HepG2 (cell line): ENCODE measurements at regions not wholly inside any gene's neighbourhood (a gene's known extent, or its start where the extent isn't known, plus 50 kb on each side); places are given as distances from the start of the nearest gene placed in this dataset.

Source experiments
- ATAC-seq: fragments of 200-7000 bp; cut with Tn5 transposase; 3 replicates; pipeline ENCODE4 v1.9.1; 2020; ENCODE audit warnings: mild to moderate bottlenecking, moderate library complexity
- BruUV-seq: library from RNA; stranded (reverse); fragments of 400-500 nt; replicated peaks from 2 replicates; lab custom pipeline; 2021; lab: Mats Ljungman, UMichigan
- CTCF ChIA-PET: fragments of 300-600 bp; formaldehyde crosslinking; extraction: SDS; loops from one replicate; lab custom pipeline; 2021; ENCODE audit warnings: low total read pairs, inconsistent platforms, low intra/inter-chr PET ratio; lab: Yijun Ruan, JAX
- POLR2A ChIA-PET: fragments of 350-600 bp; sonication (Branson Sonifier 250); formaldehyde crosslinking; loops from one replicate; lab custom pipeline; 2020; ENCODE audit warnings: antibody characterized with exemption, inconsistent platforms; lab: Yijun Ruan, JAX
- DNase-seq: peaks from one replicate; pipeline ENCODE4 v3.0.0-alpha.2; 2015; ENCODE audit warnings: low spot score
- FAIRE-seq: peaks from 3 replicates; lab custom pipeline; 2011; peaks lifted over from hg19 to GRCh38; lab: Jason Lieb, UNC
- H2AFZ ChIP-seq: one replicate; pipeline ENCODE4 v1.6.1; 2011; ENCODE audit warnings: low read length, inconsistent platforms
- H3K27ac ChIP-seq: fragments of 300-600 bp; 3 replicates; pipeline ENCODE4 v1.8.0; 2011; ENCODE audit warnings: mixed run types, mild to moderate bottlenecking, mixed read lengths, low read length, inconsistent platforms; ENCODE audit not compliant: insufficient read depth; ENCODE audit errors: extremely low read length
- H3K27me3 ChIP-seq, 2 experiments: fragments of 200-600 bp in 1 of 2; 2 replicates in 1 of 2; 3 replicates in 1 of 2; pipeline versions ENCODE4 v1.6.0 to v1.8.0; 2011; ENCODE audit warnings: low read length in 2 of 2, mild to moderate bottlenecking in 2 of 2, moderate library complexity in 2 of 2, inconsistent platforms in 1 of 2; ENCODE audit not compliant: insufficient read depth in 2 of 2, control insufficient read depth in 1 of 2
- H3K36me3 ChIP-seq, 2 experiments: fragments of 200-600 bp in 1 of 2; replicated peaks in 1 of 2; 2 replicates in 1 of 2; 3 replicates in 1 of 2; pipeline versions ENCODE4 v1.5.1 to v1.8.0; 2011; ENCODE audit warnings: low read length in 2 of 2, inconsistent platforms in 1 of 2; ENCODE audit not compliant: insufficient read depth in 2 of 2, control insufficient read depth in 1 of 2
- H3K4me1 ChIP-seq: 2 replicates; pipeline ENCODE4 v1.5.1; 2012; ENCODE audit warnings: low read length, inconsistent platforms; ENCODE audit not compliant: insufficient read depth
- H3K4me2 ChIP-seq: 2 replicates; pipeline ENCODE4 v1.6.0; 2011; ENCODE audit warnings: low read depth, low read length, inconsistent platforms
- H3K4me3 ChIP-seq, 3 experiments: fragments of 200-600 bp in 1 of 3; sonication (generic), shearing (Covaris generic) in 1 of 3; replicated peaks in 1 of 3; 2 replicates each; pipeline ENCODE4 v1.5.1; 2011 to 2016; ENCODE audit warnings: low read length in 3 of 3, inconsistent platforms in 2 of 3, low read depth in 2 of 3, mild to moderate bottlenecking in 2 of 3, control low read depth in 1 of 3, mixed read lengths in 1 of 3; ENCODE audit not compliant: insufficient read depth in 1 of 3
- H3K79me2 ChIP-seq: one replicate; pipeline ENCODE4 v1.6.1; 2011; ENCODE audit warnings: low read length, inconsistent platforms; ENCODE audit not compliant: insufficient read depth
- H3K9ac ChIP-seq: 2 replicates; pipeline ENCODE4 v1.6.0; 2011; ENCODE audit warnings: mild to moderate bottlenecking, low read depth, low read length, inconsistent platforms; ENCODE audit not compliant: insufficient read depth
- H3K9me3 ChIP-seq: 2 replicates; pipeline ENCODE4 v1.5.1; 2012; ENCODE audit warnings: mild to moderate bottlenecking, low read length
- H4K20me1 ChIP-seq: 2 replicates; pipeline ENCODE4 v1.6.0; 2011; ENCODE audit warnings: inconsistent platforms, mild to moderate bottlenecking, low read length, moderate library complexity; ENCODE audit not compliant: insufficient read depth
- MZF1 ChIP-seq: sonication (generic); formaldehyde crosslinking; IDR thresholded peaks from 2 replicates; pipeline ENCODE4 v1.8.1; 2023; ENCODE audit warnings: mild to moderate bottlenecking, missing genetic modification reagents, borderline replicate concordance
- SPEN ChIP-seq: sonication (generic); formaldehyde crosslinking; IDR thresholded peaks from 2 replicates; pipeline ENCODE4 v1.5.1; 2020; ENCODE audit warnings: low read depth, mild to moderate bottlenecking, missing genetic modification reagents
- SSRP1 ChIP-seq: IDR thresholded peaks from 2 replicates; pipeline ENCODE4 v1.6.1; 2016; ENCODE audit warnings: control low read depth
- TP53 ChIP-seq: sonication (generic); formaldehyde crosslinking; conservative IDR thresholded peaks from 2 replicates; pipeline ENCODE4 v1.4.0; 2020; ENCODE audit warnings: missing genetic modification reagents
- ZNF10 ChIP-seq: sonication (generic); formaldehyde crosslinking; IDR thresholded peaks from 2 replicates; pipeline ENCODE4 v1.4.0; 2020; ENCODE audit warnings: mild to moderate bottlenecking, low read depth, missing genetic modification reagents, borderline replicate concordance
- WGBS: methylation state at CpG from one replicate; pipeline ENCODE4 v1.1.6; 2017; ENCODE audit warnings: low lambda C conversion rate; 5-methylcytosine and 5-hydroxymethylcytosine counted together
- in situ Hi-C: cut with HindIII; loops from 2 replicates; pipeline ENCODE4 v1.10.0; 2017; ENCODE audit warnings: low pct_unique_long_range_greater_than_20kb; ENCODE audit not compliant: extremely low pct_ligation_motif_present
- intact Hi-C: fragments of 100-400 bp; cut with micrococcal nuclease; formaldehyde crosslinking; loops from one replicate; pipeline ENCODE4 v1.10.0; 2022; ENCODE audit not compliant: unreplicated experiment
- TF ChIP-seq, protein P1 (sequence below): sonication (generic); formaldehyde crosslinking; IDR thresholded peaks from 2 replicates; pipeline ENCODE4 v1.4.0; 2020; ENCODE audit warnings: missing genetic modification reagents, low read depth, mild to moderate bottlenecking, borderline replicate concordance
- TF ChIP-seq, protein P2 (sequence below): sonication (generic); formaldehyde crosslinking; IDR thresholded peaks from 2 replicates; pipeline ENCODE4 v1.5.0; 2020; ENCODE audit warnings: mild to moderate bottlenecking, missing genetic modification reagents, borderline replicate concordance
- TF ChIP-seq, protein P3 (sequence below): sonication (generic); formaldehyde crosslinking; IDR thresholded peaks from 2 replicates; pipeline ENCODE4 v1.4.0; 2020; ENCODE audit warnings: missing genetic modification reagents
- TF ChIP-seq, protein P4 (sequence below): IDR thresholded peaks from 2 replicates; pipeline ENCODE4 v1.6.1; 2012; ENCODE audit warnings: low read length, improper control_type of control experiment

DNA sequence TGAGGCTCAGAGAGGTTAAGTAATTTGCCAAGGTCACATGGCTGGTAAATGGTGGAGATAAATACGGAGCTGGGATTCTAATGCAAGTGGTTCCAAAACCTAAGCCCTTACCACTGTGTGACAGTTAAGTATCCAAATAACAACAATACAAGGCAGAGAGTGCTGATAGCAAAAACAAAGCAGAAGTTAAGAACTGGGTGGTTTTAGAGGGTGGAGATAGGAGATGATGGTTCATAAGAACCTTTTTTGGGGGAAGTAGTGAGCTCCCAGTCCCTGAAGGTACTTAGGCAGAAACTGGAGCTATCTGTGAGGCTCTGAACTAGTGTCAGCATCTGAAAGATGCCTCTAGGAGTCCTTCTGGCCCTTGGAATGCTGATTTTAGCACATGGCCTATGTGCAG lies 56.2 kb upstream of the UBE2L5 start:
- WGBS = 0% methylated on average over 1 of the region's 1 CpG
- no peaks in the 10 kb centered on the region for H3K36me3 ChIP-seq
- H3K79me2 ChIP-seq = no peaks in the 10 kb centered on the region
- no peak overlapping the region for H3K9ac ChIP-seq
- no peak overlapping the region for H3K27ac ChIP-seq
- ChIA-PET POLR2A (no interaction called here), CTCF (no interaction called here)
- H3K4me3 ChIP-seq = no peak overlapping the region
- TF ChIP-seq, protein P1, sequence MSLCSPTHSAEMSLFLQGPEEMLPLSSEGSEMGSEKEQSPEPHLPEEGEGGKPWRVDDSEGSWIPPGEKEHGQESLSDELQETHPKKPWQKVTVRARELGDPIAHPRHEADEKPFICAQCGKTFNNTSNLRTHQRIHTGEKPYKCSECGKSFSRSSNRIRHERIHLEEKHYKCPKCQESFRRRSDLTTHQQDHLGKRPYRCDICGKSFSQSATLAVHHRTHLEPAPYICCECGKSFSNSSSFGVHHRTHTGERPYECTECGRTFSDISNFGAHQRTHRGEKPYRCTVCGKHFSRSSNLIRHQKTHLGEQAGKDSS (CRISPR knock-in tag) = no peak
- TF ChIP-seq, protein P2, sequence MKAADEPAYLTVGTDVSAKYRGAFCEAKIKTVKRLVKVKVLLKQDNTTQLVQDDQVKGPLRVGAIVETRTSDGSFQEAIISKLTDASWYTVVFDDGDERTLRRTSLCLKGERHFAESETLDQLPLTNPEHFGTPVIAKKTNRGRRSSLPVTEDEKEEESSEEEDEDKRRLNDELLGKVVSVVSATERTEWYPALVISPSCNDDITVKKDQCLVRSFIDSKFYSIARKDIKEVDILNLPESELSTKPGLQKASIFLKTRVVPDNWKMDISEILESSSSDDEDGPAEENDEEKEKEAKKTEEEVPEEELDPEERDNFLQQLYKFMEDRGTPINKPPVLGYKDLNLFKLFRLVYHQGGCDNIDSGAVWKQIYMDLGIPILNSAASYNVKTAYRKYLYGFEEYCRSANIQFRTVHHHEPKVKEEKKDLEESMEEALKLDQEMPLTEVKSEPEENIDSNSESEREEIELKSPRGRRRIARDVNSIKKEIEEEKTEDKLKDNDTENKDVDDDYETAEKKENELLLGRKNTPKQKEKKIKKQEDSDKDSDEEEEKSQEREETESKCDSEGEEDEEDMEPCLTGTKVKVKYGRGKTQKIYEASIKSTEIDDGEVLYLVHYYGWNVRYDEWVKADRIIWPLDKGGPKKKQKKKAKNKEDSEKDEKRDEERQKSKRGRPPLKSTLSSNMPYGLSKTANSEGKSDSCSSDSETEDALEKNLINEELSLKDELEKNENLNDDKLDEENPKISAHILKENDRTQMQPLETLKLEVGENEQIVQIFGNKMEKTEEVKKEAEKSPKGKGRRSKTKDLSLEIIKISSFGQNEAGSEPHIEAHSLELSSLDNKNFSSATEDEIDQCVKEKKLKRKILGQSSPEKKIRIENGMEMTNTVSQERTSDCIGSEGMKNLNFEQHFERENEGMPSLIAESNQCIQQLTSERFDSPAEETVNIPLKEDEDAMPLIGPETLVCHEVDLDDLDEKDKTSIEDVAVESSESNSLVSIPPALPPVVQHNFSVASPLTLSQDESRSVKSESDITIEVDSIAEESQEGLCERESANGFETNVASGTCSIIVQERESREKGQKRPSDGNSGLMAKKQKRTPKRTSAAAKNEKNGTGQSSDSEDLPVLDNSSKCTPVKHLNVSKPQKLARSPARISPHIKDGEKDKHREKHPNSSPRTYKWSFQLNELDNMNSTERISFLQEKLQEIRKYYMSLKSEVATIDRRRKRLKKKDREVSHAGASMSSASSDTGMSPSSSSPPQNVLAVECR (CRISPR knock-in tag) = no peak
- TF ChIP-seq, protein P3, sequence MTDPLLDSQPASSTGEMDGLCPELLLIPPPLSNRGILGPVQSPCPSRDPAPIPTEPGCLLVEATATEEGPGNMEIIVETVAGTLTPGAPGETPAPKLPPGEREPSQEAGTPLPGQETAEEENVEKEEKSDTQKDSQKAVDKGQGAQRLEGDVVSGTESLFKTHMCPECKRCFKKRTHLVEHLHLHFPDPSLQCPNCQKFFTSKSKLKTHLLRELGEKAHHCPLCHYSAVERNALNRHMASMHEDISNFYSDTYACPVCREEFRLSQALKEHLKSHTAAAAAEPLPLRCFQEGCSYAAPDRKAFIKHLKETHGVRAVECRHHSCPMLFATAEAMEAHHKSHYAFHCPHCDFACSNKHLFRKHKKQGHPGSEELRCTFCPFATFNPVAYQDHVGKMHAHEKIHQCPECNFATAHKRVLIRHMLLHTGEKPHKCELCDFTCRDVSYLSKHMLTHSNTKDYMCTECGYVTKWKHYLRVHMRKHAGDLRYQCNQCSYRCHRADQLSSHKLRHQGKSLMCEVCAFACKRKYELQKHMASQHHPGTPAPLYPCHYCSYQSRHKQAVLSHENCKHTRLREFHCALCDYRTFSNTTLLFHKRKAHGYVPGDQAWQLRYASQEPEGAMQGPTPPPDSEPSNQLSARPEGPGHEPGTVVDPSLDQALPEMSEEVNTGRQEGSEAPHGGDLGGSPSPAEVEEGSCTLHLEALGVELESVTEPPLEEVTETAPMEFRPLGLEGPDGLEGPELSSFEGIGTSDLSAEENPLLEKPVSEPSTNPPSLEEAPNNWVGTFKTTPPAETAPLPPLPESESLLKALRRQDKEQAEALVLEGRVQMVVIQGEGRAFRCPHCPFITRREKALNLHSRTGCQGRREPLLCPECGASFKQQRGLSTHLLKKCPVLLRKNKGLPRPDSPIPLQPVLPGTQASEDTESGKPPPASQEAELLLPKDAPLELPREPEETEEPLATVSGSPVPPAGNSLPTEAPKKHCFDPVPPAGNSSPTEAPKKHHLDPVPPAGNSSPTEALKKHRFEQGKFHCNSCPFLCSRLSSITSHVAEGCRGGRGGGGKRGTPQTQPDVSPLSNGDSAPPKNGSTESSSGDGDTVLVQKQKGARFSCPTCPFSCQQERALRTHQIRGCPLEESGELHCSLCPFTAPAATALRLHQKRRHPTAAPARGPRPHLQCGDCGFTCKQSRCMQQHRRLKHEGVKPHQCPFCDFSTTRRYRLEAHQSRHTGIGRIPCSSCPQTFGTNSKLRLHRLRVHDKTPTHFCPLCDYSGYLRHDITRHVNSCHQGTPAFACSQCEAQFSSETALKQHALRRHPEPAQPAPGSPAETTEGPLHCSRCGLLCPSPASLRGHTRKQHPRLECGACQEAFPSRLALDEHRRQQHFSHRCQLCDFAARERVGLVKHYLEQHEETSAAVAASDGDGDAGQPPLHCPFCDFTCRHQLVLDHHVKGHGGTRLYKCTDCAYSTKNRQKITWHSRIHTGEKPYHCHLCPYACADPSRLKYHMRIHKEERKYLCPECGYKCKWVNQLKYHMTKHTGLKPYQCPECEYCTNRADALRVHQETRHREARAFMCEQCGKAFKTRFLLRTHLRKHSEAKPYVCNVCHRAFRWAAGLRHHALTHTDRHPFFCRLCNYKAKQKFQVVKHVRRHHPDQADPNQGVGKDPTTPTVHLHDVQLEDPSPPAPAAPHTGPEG (CRISPR knock-in tag) = no peak
- TF ChIP-seq TP53 (no peak), SPEN (CRISPR knock-in tag) (no peak), SSRP1 (CRISPR knock-in tag) (no peak), MZF1 (CRISPR knock-in tag) (no peak), ZNF10 (CRISPR knock-in tag) (no peak)
- TF ChIP-seq, protein P4, sequence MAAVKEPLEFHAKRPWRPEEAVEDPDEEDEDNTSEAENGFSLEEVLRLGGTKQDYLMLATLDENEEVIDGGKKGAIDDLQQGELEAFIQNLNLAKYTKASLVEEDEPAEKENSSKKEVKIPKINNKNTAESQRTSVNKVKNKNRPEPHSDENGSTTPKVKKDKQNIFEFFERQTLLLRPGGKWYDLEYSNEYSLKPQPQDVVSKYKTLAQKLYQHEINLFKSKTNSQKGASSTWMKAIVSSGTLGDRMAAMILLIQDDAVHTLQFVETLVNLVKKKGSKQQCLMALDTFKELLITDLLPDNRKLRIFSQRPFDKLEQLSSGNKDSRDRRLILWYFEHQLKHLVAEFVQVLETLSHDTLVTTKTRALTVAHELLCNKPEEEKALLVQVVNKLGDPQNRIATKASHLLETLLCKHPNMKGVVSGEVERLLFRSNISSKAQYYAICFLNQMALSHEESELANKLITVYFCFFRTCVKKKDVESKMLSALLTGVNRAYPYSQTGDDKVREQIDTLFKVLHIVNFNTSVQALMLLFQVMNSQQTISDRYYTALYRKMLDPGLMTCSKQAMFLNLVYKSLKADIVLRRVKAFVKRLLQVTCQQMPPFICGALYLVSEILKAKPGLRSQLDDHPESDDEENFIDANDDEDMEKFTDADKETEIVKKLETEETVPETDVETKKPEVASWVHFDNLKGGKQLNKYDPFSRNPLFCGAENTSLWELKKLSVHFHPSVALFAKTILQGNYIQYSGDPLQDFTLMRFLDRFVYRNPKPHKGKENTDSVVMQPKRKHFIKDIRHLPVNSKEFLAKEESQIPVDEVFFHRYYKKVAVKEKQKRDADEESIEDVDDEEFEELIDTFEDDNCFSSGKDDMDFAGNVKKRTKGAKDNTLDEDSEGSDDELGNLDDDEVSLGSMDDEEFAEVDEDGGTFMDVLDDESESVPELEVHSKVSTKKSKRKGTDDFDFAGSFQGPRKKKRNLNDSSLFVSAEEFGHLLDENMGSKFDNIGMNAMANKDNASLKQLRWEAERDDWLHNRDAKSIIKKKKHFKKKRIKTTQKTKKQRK = no peak
- no peaks in the 10 kb centered on the region for H4K20me1 ChIP-seq
- BruUV-seq = no TSS peak
- H3K4me2 ChIP-seq = no peak overlapping the region
- intact Hi-C loops = no loop called here
- no peak overlapping the region for H2AFZ ChIP-seq
- H3K4me1 ChIP-seq = peaks cover 24% of the 10 kb centered on the region
- DNase-seq (no peak), FAIRE-seq (no peak), ATAC-seq (no peak)
- no peaks in the 10 kb centered on the region for H3K9me3 ChIP-seq
- in situ Hi-C loops = no loop called here
- no peaks in the 10 kb centered on the region for H3K27me3 ChIP-seq
